Breast epithelium (tissue), 4 donors: ENCODE measurements at regions not wholly inside any gene's neighbourhood (a gene's known extent, or its start where the extent isn't known, plus 50 kb on each side); places are given as distances from the start of the nearest gene placed in this dataset.

Source experiments
- DNase-seq, 2 donors: peaks; one replicate each; pipeline ENCODE4 v3.0.0-alpha.2; 2019; ENCODE audit warnings: low spot score in 2 of 2
- H3K27ac ChIP-seq, 2 donors: fragments of 200-600 bp; sonication (generic) in 1 of 2; one replicate each; pipeline ENCODE4 v1.5.1; 2016 to 2019; ENCODE audit warnings: mild to moderate bottlenecking in 1 of 2
- H3K27me3 ChIP-seq, 2 donors: fragments of 200-600 bp; sonication (generic) in 1 of 2; one replicate each; pipeline versions ENCODE4 v1.5.1 to v1.6.0; 2017 to 2019; ENCODE audit warnings: control low read depth in 1 of 2, mild to moderate bottlenecking in 1 of 2
- H3K36me3 ChIP-seq: fragments of 200-600 bp; one replicate; pipeline ENCODE4 v1.5.1; 2019
- H3K4me1 ChIP-seq, 2 donors: fragments of 200-600 bp; sonication (generic); one replicate each; pipeline ENCODE4 v1.5.1; 2016 to 2019; ENCODE audit warnings: control low read depth in 1 of 2
- H3K4me3 ChIP-seq, 3 donors: fragments of 200-600 bp; sonication (generic); 1 replicate in 2 of 3; 2 replicates in 1 of 3; pipeline ENCODE4 v1.5.1; 2016 to 2019; ENCODE audit warnings: mild to moderate bottlenecking in 3 of 3, moderate library complexity in 2 of 3
- H3K9me3 ChIP-seq, 2 donors: fragments of 200-600 bp; sonication (generic) in 1 of 2; one replicate each; pipeline ENCODE4 v1.5.1; 2016 to 2019; ENCODE audit warnings: control low read depth in 1 of 2
- CTCF ChIP-seq, 3 donors: fragments of 450-650 bp; IDR thresholded peaks; one replicate each; pipeline ENCODE4 v1.5.1; 2016 to 2017; ENCODE audit warnings: antibody characterized with exemption in 3 of 3, mild to moderate bottlenecking in 3 of 3, moderate library complexity in 3 of 3
- POLR2A ChIP-seq: fragments of 450-650 bp; IDR thresholded peaks from one replicate; pipeline ENCODE4 v1.6.1; 2016; ENCODE audit warnings: antibody characterized with exemption, mild to moderate bottlenecking, moderate library complexity
- POLR2AphosphoS5 ChIP-seq, 3 donors: sonication (generic); formaldehyde crosslinking; IDR thresholded peaks; one replicate each; pipeline ENCODE4 v1.6.1; 2017; ENCODE audit warnings: antibody characterized with exemption in 3 of 3
- intact Hi-C: fragments of 100-400 bp; cut with DNase I; formaldehyde crosslinking; loops from one replicate; pipeline ENCODE4 v1.15.1; 2023; ENCODE audit warnings: low total_unique reads

- no peak for DNase-seq
- Histone ChIP-seq H3K27ac (peak overlapping the region in 1 of 2 donors; percentile 71), H3K36me3 (no peaks in the 10 kb centered on the region), H3K27me3 (no peaks in the 10 kb centered on the region), H3K9me3 (no peaks in the 10 kb centered on the region), H3K4me3 (no peak overlapping the region), H3K4me1 (no peaks in the 10 kb centered on the region)
- TF ChIP-seq POLR2AphosphoS5 (IDR thresholded peaks at IDR 0.05) (no peak), CTCF (IDR thresholded peaks at IDR 0.05) (no peak), POLR2A (no peak)
- intact Hi-C loops = no loop called here
Observed at GRCh38 chr10:27621461-27621860, 117.4 kb downstream of the RAB18 start.

GRCh38 chr10:27622596-27622995 lies 118.5 kb downstream of the RAB18 start:
- Histone ChIP-seq H3K27me3 (no peaks in the 10 kb centered on the region), H3K9me3 (no peaks in the 10 kb centered on the region), H3K27ac (no peak overlapping the region), H3K4me3 (no peak overlapping the region), H3K36me3 (no peaks in the 10 kb centered on the region), H3K4me1 (no peaks in the 10 kb centered on the region)
- intact Hi-C loops = no loop called here
- no peak for TF ChIP-seq CTCF (IDR thresholded peaks at IDR 0.05)
- TF ChIP-seq POLR2A = no peak
- no peak for TF ChIP-seq POLR2AphosphoS5 (IDR thresholded peaks at IDR 0.05)
- DNase-seq = no peak
